A172 (cell line): ENCODE measurements at regions not wholly inside any gene's neighbourhood (a gene's known extent, or its start where the extent isn't known, plus 50 kb on each side); places are given as distances from the start of the nearest gene placed in this dataset.
A peak's percentile ranks its signal among the peaks of the same experiment; 100 is the strongest.
"Not testable (repeated sequence)": the region's sequence is repeated elsewhere in the genome, so short reads cannot be mapped to it uniquely, and the experiment has no call there.

Source experiments
- DNase-seq: peaks from one replicate; pipeline ENCODE4 v3.0.0-alpha.2; 2015; ENCODE audit warnings: low spot score

DNA sequence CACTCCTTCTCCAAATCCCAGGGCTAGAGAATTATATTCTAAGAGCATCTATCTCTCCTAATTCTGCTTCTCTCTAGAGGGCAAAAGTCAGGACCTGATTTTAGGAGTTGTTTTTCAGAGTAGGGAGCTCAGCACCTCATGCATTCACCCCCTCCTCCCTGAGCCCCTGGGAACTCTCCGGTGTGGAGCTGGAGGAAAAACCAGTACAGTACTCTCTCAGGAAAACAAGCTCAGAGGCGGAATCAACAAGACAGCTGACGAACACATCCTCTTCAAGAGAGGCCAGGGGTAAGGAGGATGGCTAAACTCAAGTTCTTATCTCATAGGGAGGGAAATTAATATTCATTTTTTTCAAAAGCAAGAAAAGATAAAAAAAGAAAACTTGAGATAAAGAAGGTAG is 120.1 kb upstream of the CDYL start:
- no peak for DNase-seq

DNA sequence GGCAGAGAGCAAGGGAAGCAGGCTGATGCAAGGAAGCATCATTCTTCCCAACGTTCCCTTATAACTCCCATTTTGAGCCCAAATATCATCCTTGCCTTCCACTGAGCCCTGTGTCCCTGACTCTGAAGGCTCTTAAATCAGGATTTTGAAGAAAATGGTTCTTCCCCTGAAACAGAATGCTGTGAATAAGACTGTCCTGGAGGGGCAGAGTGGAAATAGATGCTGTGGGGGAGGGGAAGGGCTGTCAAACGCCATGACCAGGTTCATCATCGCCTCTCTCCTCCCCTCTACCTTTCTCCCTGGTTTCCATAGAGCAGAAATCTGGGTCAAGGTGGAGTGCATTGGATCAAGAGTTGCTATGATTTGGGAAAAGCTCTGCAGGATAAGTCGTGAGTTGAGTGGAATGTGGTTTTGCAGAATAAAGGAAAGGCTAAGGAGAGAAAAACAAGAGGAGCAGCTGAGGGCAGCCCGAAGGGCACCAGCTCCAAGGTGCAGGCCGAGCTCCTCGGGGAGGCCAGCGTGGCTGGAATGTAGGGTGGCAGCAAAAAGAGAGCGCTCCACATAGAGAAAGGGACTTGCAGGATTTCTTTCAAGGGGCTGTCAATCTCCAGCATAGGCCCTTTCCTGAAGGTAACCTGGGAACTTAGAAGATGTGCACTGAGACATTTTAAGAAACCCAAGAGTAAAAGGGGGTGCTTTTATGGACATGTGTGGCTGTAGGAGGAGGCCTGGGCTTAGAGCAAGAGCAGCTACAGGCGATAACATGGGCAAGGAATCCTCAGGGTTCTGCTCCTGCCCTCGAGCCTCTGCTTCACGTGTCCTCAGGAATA is 120.8 kb upstream of the CDYL start:
- DNase-seq, result no peak

DNA sequence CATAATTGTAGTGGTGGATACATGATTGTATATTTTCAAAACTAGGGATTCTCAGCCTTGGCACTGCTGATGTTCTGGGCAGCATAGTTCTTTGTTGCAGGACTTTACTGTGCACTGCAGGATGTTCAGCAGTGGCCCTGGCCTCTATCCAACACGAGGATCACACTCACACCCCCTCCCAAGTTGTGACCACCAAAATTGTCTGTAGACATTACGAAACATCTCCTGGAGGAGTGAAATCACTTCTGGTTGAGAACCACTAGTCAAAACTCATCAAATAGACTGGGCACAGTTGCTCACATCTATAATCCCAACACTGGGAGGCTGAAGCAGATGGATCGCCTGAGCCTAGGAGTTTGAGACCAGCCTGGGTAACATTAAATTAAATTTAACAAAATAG is 123.1 kb upstream of the CDYL start:
- DNase-seq, result no peak

DNA sequence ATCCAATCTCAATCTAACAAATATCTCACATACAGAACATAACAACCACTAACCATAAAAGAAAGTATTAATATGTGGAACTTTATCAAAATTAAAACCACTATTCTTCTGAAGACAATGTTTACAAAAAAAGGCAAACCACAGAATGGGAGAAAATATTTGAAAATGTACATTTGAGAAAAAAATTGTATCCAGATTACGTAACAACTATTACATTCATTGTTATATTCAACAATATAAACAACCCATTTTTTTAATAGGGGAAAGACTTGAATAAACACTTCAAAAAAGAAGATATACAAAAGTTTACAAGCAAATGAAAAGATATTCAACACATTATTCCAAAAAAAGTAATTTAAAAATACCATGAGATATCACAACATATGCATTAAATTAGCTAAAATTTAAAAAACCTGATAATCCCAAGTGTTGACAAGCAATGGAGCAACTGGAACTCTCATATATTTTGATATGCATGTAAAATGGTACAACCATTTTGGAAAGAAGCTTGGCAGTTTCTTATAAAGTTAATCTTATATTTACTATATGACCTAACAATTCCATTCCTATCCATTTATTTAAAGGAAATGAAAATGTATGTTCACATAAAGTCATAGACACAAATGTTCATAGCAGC is 124.3 kb upstream of the CDYL start:
- no peak for DNase-seq

DNA sequence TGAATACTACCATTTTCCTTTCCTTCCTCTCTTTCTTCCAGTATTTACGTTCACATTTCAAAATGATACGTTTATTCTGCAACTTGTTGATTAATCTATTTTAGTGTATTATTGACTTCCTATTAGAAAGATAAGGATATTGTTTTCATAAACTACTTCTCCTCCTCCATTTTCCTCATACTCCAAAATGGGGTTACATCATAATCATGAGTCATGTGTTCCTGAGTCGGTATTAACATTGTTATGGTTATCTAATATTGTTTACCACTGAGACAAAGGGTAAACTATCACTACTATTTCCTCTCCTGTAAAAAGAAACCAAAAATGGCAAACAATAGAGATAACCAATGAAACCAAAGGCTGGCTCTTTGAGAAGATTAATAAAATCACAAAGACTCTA is 126.5 kb upstream of the CDYL start:
- no peak for DNase-seq

DNA sequence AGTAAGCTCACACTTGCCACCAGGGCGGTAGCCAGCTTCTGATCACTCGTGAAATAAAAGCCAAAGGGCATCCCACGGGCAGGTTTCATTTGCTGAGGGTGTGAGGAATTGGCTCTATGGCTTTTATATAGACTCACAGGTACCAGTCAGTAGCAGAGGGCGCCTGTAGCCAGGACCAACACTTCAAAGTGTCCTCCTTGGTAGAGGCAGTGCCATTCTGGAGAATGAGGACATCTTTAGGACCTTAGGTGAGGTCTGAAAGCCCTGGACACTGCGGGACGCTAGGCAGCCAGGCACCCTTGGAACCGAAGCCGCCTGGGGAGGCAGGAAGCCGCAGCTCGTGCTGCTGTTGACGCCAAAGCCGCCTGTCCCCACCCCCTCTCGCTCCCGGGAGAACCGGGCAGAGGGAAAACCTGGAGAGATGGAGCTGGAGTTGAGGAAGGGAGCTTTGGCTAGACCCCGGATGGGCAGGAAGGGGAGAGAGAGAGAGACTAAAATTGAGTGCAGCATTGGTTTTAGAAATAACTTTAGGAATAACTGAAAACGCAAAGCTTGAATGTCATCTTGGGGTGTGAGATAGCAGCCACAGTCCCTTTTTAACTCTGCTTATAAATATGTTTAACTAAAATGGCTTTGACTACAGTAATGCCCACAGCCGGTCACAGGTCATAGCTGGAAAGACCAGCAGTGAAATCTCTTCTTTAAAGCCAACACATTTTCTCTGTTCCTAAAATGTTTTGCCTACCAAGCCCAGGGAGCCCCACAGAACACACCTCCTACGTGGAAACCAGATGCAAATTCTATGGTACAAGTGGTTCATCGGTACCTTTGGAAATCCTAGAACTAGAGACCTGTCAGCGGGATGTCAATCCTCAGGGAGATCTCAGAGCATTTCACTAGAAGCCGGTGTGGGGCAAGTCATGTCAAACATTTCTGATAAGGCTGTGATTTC is 128.5 kb upstream of the CDYL start:
- peak; percentile 71 for DNase-seq

DNA sequence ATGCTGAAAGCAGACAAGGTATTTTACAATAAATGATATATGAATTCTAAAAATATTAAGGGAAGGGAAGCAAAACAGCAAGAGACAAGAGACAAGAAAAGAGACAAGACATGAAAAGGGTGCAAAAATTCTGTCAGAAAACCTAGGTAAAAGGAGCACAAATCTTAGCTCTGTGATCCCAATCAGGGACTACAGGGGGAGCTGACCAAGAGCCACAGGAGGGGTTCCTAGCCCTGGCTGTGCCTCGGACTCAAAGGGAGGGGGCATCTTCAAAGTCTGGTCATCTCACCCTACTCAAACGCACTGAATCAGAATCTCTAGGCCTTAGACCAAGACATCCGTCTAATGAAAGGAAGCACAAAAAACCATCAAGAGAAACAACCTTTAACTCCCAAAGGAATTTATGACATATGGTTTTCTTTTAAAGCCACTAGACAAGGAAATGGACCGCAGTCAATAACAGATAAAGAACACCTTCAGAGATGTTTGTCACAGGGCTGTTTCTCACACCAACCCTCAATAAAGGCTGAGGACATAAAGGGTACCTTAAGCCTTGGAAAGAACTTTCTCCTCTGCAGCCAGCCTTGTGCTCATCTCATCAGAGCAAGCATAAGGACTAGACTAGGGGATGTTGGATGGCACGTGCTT is 130.4 kb upstream of the CDYL start:
- no peak for DNase-seq

DNA sequence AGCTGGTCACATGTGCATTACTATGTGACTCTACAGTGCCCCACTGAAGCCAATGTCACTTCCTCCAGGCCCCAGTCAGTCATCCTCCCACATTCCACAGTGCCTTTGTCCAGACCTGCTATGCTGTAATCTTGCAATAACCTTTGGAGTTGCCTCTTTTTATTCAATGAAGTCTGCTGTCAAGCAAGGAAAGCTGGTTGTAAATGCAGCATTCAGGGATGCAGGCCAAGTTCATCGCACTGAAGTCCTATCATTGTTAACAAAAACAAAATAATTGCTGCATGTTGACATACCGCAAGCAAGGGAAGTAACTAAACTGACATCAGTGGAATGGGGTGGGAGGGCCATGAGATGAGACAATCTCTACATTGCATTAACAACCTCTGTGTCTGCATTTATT is 131.2 kb upstream of the CDYL start:
- no peak for DNase-seq

DNA sequence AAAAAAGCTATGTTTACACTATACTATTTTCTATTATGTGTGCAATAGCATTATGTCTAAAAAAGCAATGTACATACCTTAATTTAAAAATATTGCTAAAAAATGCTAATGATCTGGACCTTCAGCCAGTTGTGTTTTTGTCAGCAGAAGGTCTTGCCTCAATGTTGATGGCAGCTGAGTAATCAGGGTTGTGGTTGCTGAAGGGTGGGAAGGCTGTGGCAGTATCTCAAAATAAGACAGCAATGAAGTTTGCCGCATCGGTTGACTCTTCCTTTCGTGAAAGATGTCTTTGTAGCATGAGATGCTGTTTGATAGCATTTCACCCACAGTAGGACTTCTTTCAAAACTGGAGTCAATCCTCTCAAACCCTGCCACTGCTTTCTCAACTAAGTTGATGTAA is 134.7 kb upstream of the CDYL start:
- no peak for DNase-seq

DNA sequence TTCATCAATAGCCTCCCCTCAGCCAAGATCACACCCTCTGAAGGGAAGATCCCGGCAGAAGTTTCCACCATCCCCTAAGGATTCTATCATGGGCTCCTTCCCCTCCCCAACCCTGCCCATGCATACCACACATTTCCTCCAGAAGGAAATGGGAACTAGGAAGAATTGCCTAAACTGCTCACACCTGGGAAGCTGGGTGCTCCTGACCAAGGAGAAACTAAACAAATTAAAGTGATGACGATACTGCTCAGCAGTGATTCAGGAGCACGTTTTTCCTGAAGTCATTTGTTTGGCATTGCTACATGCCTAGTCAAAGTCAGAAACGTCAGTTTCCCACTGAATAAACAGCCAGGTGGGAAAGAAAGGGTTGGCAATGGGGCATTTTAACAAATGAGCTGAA is 136.1 kb upstream of the CDYL start:
- peak; percentile 49 for DNase-seq

DNA sequence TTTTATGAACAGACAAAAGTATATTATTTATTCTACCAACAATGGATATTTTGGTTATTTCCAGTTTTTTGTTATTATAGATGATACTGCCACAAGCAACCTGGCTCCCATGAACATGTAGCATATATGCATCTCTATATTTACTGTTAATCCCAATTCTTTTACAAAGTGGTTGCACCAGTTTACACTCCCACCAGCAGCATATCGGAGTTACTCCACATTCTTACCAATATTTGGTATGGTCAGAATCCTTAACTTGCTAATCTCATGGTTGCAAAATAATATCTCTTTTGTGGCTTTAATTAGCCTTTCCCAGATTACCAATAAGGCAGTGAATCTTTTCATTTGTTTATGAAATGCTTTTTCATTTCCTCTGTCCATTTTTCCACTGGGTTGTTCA is 137.6 kb upstream of the CDYL start:
- no peak for DNase-seq

DNA sequence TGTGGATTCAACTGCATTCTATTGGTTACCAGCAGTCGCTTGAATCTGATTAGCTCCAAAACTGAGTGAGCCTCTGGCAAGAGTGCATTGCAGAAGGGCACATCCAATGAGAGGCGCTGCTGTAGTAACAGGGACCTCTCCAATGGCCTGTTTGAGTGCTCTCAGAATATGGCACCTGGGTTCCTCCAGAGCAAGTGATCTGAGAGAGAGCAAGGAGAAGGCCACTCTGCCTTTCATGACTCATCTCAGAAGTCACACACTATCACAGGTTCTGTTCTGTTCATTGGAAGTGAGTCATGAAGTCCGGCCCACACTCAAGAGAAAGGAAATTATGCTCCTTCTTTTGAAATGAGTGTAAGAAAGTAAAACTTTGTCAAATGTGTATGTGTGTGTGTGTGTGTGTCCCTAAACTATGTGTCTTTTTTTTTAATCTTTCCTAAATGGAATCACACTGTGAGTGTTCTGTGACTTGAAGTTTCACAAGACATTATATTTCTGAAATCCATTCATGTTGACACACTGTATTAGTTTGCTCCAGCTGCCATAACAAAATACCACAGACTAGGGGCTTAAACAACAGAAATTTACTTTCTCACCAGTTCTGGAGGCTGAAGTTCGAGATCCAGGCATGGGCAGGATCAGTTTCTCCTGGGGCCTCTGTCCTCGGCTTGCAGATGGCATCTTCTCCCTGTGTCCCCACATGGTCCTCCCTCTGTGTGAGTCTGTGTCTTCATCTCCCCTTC is 138.3 kb upstream of the CDYL start:
- DNase-seq, result peak; percentile 73

DNA sequence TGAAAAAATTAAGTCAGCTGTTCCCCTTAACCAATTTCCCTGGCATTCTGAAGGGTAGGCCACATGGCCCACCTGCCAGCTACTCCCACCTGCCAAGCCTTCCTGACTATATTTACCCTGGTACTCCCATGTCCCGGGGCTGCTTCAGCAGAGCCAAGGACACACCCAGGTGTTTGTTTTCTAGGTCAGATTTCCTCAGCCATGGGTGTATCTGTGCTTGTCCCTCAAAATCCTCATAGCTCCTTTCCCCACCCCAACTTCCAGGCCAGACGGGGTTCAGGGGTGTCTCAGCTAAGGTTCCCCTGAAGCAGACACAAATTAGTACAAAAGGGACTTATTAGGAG is 139.4 kb upstream of the CDYL start:
- DNase-seq, result no peak

DNA sequence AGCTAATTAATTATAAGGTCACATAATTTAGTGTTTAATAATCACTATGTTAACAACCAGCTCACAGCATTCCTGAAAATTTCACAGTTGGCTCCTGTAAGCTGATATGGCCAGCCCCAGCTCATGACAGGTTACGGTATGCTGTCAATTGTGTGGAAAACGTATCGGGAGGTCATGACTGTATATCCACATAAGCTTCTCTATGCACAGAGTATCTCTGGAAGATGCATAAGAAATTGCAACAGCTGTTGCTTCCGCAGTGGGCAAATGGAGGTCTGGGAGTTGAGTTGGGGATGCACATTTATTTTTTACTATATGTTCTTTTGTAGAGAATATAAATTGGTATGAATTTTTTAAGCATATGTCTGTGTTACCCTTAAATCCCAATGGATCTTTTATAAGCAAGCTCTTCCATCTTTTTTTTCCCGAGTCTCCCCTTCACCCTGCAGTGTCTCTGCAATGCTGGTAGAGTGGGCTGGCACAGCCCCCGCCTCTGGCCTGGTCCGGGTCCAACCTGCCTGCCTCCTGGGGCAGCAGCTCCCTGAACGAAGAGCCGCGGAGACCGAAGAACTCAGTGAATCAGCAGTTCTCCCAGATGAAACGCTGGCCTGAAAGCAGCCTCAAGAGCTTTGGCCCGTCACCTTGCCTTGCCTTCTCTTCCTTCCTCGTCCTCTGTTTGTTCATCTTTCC is 139.9 kb upstream of the CDYL start:
- no peak for DNase-seq

DNA sequence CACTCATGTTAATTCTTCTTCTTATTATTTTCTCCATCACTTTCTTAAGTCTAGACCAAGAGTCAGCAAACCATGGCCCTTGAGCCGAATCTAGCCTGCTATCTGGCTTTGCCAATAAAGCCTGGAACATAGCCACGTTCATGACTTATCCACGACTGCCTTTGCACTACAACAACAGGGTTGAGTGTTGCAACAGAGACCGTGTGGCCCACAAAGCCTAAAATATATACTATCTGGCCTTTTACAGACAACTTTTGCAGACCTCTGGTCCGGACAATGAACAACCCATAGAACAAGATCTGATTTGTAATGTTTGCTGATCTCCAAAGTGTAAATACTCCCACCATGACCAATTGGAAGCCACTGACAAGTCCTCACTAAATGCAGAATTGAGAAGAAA is 140.5 kb upstream of the CDYL start:
- DNase-seq, result no peak

DNA sequence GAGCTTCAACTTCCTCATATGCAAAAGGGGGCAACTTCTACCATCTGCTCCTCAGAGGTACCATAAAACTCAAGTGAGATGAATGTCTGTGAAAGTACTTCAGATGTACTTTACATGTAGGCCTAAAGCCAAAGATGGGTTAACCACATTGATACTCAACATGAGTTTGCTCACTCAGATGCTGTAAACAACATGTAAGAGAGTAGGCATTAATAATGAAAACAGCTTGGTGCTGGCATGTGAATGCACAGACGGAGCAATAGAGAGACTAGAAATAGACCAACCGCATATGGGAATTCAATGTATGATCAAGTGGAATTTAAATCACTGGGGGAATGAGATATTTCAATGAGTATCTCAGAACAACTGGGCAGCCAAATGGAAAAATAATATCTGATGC is 143.8 kb upstream of the CDYL start:
- no peak for DNase-seq

DNA sequence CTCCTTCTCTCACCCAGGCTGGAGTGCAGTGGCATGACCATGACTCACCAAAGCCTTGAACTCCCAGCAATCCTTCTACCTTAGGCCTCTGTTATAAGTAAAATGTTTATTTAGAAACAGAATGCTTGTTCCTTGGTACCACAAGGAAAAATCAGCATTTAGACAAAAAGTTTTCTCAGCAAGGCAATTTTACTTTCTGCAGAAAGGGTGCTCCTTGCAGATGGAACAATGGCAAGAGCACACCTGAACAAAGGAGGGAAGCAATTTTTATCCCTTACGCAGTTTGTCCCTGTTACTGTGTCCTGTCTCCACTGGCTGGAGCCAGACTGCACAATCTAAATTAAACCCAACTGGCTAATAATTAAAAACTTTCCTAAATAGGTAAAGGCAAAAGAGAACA is 146.4 kb upstream of the CDYL start:
- DNase-seq, result not testable (repeated sequence)

DNA sequence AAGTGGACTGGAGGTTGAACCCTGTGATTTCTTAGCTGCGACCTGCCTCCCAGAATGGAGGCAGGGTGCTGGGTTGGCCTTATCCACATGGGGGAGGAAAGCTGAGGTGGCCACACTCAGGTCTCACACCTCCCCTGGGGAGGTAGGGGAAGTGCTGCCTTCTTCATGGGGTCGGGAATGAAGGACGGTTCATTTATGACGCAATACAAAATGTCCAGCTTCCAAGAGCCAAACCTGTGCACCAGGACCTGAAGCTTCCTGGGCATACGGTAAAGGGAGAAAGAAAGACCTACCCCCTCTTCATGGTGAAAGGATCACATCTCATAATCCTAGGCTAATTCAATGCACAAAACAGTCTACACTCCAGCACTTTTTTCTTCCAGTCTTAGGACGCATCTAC is 150.6 kb upstream of the CDYL start:
- DNase-seq, result no peak

DNA sequence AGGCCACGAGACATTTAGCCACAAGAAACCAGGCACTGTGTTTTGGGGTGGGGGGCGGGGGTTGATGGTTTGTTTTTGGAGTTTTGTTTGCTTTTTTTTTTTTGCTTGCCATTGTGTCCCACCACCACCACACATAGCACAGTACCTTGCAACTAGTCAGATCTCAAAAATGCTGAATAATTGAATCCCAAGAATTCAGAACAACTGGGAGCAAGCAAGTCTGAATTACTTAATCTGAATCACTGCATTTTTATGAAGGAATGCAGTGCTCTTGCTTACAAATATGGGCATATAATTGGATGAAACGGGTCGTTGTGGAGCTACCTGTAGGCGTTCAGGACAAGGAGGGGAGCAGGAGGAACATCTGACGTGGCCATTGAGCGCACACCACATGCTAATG is 151.5 kb upstream of the CDYL start:
- DNase-seq, result no peak

DNA sequence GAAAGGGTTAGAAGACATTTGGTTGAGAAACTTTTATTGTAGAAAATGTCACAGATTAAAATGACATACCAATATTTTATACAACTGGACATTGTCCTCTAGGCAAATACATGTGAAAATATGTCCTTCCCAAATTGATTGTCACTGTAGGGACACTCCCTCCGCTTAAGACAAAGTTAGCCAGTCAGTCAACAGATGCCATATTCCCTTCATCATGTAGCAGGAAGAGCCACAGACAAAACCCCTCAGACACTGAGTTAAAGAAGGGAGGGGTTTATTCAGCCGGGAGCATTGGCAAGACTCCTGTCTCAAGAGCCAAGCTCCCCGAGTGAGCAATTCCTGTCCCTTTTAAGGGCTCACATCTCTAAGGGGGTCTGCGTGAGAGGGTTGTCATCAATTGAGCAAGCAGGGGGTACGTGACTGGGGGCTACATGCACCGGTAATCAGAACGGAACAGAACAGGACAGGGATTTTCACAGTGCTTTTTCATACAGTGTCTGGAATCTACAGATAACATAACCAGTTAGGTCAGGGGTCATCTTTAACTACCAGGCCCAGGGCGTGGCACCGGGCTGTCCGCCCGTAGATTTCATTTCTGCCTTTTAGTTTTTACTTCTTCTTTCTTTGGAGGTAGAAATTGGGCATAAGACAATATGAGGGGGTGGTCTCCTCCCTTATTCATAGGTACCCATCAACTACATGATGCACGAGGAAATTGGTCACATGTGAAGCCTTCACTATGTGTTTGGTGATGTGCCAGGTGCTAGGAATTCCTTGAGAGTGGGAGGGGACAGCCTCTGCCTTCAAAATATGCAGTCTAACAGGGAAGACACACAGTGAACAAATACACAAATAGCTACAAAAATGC is 155.7 kb upstream of the CDYL start:
- no peak for DNase-seq
